GM19468 (cell line): ENCODE measurements at regions not wholly inside any gene's neighbourhood (a gene's known extent, or its start where the extent isn't known, plus 50 kb on each side); places are given as distances from the start of the nearest gene placed in this dataset.

ENCODE experiments used
- ATAC-seq: cut with Tn5 transposase; IDR thresholded peaks from one replicate; pipeline ENCODE4 v1.9.1; 2021; ENCODE audit warnings: mild to moderate bottlenecking, moderate library complexity, moderate number of reproducible peaks; ENCODE audit not compliant: unreplicated experiment; ENCODE audit errors: extremely low read depth

DNA sequence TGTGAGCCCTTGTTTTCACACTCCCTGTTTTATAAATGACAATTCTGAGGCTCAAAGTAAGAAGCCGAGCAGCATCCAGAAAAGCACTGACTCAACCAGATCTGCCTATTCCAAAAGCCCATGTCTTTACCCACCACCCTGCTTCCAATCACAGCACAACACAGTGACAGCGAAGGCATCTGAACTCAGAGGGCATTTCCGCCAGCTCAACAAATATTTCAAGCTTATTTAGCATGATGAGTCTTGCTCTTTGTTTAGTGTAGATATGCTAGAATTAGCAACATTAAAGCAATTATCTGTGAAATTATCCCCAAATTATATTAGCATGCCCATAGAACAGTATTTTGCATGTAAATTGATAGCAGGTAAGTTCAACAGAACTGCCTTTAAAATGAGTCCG lies 359.1 kb upstream of the RAB6C start:
- ATAC-seq, result no peak

DNA sequence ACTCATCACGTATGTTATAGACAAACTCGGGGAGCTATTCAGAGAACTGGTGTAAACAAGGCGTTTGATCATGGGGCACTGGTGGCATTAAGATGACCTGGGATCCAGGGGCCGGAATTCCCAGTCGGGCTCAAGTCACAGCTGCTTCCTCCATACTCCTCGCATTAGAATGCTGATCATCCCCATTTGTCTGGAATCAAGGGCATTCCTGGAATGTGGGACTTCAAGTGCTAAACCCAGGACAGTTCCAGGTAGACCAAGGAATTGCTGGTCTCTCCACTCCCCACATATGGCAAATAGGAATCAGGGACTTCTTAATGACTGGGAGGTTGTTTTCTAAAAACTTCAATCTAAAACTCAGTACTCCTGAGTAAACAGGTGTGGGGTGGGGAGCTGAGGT lies 355.7 kb upstream of the RAB6C start:
- no peak for ATAC-seq

GRCh38 chr2:129627437-129627836 lies 352.0 kb upstream of the RAB6C start:
- no peak for ATAC-seq

- no peak for ATAC-seq
Measured at GRCh38 chr2:129636692-129637091, 342.8 kb upstream of the RAB6C start.

DNA sequence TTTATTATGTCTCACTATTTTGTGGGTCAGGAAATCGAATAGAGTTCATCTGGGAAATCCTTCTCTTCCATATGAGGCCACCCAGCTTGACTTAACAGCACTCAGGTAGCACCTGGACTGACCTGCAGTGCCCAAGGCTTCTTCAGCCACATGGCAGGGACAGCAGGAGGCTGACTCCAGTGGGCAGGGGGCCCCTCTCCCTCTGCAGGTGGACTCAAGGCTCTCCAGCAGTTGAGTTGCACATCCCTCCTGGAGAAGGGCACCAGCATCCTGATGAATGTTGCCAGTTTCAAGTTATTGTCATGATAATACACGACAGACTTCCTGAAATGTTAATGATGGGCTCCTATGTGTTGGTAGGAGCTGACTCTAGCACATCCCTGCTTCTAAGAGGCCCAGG lies 338.1 kb upstream of the RAB6C start:
- no peak for ATAC-seq

GRCh38 chr2:129642526-129643043 lies 336.9 kb upstream of the RAB6C start:
- ATAC-seq, result no peak

- ATAC-seq, result no peak
Measured at GRCh38 chr2:129645335-129645734, 334.1 kb upstream of the RAB6C start.

DNA sequence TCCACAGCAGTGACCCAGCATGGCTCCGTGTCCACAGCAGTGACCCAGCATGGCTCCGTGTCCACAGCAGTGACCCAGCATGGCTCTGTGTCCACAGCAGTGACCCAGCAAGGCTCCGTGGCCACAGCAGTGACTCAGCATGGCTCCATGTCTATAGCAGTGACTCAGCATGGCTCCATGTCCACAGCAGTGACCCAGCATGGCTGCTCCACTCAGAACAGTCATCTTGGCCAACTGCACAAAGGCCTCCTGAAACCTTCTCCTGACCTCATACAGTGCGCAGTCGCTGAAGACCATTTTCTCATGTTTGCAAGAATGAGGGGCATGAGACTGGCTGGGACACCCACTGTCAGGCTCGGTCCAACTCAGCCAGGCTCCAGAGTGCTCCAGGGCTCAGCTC lies 333.4 kb upstream of the RAB6C start:
- no peak for ATAC-seq

- ATAC-seq, result no peak
Measured at GRCh38 chr2:129653246-129653645, 326.2 kb upstream of the RAB6C start.

DNA sequence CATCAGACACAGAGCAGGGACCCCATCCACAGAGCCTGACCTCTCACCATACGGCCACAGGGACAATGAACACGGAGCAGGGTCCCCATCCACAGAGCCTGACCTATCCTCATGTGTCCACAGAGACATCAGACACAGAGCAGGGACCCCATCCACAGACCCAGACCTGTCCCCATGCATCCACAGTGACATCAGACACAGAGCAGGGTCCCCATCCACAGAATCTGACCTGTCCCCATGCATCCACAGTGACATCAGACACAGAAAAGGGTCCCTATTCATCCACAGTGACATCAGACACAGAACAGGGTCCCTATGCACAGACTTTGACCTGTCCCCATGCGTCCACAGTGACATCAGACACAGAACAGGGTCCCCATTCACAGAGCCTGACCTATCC lies 325.1 kb upstream of the RAB6C start:
- ATAC-seq, result no peak

DNA sequence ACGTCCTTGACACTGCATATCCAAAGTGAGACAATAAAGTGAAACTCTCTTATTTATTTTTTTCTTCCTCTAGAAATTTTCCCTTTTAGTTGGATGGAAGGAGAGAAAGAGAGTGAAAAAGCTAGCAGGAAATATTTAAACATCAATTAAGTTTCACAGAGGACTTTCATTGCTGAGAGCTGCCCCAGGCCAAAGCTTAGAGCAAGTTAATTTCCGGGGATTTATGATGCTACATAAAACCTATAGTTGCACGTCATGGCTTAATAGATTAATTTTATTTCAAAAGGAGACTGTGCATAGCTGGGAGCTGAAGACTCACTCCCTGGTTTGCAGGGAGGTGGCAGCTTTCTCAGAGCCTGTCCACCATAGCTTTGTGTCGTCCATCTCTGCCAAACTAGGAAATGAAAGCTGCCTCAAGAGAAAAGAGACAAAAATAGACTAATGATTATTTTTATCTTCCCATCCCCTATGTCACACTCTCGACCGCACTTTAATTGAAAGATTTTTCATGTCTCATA lies 323.3 kb upstream of the RAB6C start:
- no peak for ATAC-seq

- ATAC-seq, result no peak
Measured at GRCh38 chr2:129658430-129658829, 321.0 kb upstream of the RAB6C start.

DNA sequence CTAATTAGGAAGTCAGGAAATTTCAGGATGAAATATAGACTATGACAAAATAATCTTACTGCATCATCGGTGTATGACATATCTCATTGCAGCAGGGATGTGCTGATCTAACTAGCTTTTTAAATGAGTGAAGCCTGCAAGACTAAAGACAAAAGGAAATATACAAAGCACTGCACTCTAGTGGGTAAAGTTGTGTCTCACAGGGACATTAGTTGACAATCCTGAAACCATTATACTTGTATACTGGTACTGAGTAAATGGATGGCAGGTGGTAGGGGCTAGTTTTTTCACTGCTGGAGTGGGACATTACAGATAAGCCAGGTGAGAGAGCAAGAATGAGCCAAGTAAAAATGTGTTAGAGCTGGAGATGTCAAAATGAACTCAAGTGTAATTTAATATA lies 317.5 kb upstream of the RAB6C start:
- no peak for ATAC-seq

- ATAC-seq, result no peak
Measured at GRCh38 chr2:129667577-129667976, 311.9 kb upstream of the RAB6C start.

GRCh38 chr2:129672521-129672920 lies 306.9 kb upstream of the RAB6C start:
- ATAC-seq, result no peak

DNA sequence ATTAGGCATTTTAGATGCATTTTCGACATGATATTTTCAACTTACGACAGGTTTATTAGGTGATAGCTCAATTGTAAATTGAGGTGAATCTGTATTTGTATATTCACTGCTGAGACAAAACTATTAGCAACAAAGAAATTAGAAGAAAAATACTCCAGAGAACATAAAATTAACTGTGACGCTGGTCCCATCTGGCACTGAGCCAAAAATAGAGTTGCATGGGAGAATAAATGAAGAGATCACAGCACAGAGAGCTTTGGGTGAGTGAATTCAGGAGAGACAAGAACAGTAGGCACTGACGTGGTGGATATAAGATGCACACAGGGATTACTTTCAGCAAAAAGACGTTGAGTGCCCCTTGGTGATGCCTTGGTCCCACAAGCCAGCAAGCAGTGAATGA lies 306.2 kb upstream of the RAB6C start:
- no peak for ATAC-seq

DNA sequence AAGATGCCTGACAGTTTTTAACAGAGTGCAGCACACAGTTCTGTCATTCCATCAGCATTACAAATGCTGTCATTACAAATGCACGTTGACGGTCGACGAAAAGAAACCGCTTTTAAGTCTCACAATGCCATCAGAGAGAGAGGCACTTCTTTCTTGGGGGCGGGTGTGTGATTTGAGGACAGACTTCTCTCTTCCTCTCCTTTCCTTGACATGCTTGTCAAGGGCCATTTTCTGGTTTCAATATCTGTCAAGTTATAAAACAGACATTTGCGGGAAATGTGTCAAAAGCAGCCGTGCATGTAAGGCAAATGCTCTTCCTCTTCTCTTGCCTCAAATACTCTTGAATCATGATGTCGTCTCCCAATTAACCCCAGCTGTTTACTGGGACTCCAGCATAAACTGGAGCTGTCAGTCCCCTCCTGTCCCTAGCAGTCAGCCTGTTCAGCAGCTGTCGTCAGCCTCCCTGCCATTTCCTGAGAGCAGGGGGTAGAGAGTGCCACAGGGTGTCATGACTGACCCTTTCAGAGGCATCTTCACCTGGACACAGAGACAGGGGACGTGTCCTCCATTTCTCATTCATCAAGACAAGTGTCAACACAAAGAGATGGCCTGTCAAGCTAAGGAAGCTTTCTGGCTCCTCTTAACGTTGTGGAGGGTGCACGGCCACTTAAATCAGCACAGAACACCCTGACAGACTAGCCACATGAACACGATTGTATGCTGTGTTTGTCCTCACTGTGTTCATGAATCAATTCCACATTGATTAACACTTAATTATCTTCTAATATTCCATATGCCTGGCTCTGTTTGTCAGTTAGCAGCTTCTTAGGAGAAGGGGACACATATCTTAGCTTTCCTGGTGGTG lies 305.4 kb upstream of the RAB6C start:
- ATAC-seq, result no peak

DNA sequence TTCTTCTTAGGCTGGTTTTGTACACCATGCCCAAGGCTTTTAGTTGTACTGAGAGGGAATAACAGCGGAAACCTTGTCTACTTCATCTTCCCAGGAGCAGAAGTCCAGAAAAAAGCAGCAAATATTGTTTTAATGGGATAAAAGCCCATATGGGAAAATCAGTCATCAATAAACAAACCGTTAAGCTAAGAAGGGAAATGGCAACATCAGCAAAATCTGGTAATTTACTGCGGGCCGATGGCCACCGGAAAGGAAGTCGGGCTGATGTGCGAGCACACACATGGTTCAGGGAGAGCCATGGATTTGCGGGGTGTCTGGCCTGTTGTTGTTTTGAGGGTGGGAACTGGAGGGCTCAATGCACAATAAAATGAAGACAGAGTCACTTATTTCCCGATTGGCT lies 300.7 kb upstream of the RAB6C start:
- ATAC-seq, result no peak

- ATAC-seq, result no peak
Measured at GRCh38 chr2:129681788-129682187, 297.7 kb upstream of the RAB6C start.

- no peak for ATAC-seq
Measured at GRCh38 chr2:129689653-129690448, 289.6 kb upstream of the RAB6C start.

GRCh38 chr2:129695496-129695895 lies 284.0 kb upstream of the RAB6C start:
- ATAC-seq, result no peak
